WI38 (cell line): ENCODE measurements at regions not wholly inside any gene's neighbourhood (a gene's known extent, or its start where the extent isn't known, plus 50 kb on each side); places are given as distances from the start of the nearest gene placed in this dataset.

Experiments used
- H3K4me3 ChIP-seq: 2 replicates; pipeline ENCODE4 v1.5.1; 2011; ENCODE audit warnings: low read depth, mild to moderate bottlenecking, control low read depth, low read length
- TF ChIP-seq, protein P1 (sequence below): IDR thresholded peaks from 2 replicates; pipeline ENCODE4 v1.5.1; 2012; ENCODE audit warnings: low read depth, mild to moderate bottlenecking, control low read depth, low read length

DNA sequence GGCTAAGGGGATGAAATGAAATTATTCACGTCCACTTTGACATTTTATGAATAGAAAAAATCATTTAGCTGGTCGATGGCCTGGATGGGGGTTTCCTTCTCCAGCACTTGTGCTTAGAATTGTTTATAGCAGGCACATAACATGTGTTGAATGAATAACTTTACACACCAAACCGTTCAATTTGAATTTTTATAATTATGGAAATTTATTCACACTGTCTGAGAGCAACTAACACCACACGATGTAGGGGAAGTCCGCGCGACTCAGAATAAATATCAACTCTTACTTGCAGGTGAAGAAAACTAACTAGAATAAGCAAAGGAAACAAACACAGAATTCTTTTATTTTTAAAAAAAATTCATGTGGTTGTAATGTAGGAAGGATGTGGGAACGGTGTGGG lies 81.3 kb downstream of the MINAR1 start:
- TF ChIP-seq, protein P1, sequence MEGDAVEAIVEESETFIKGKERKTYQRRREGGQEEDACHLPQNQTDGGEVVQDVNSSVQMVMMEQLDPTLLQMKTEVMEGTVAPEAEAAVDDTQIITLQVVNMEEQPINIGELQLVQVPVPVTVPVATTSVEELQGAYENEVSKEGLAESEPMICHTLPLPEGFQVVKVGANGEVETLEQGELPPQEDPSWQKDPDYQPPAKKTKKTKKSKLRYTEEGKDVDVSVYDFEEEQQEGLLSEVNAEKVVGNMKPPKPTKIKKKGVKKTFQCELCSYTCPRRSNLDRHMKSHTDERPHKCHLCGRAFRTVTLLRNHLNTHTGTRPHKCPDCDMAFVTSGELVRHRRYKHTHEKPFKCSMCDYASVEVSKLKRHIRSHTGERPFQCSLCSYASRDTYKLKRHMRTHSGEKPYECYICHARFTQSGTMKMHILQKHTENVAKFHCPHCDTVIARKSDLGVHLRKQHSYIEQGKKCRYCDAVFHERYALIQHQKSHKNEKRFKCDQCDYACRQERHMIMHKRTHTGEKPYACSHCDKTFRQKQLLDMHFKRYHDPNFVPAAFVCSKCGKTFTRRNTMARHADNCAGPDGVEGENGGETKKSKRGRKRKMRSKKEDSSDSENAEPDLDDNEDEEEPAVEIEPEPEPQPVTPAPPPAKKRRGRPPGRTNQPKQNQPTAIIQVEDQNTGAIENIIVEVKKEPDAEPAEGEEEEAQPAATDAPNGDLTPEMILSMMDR, result no peak
- H3K4me3 ChIP-seq, result no peak overlapping the region

DNA sequence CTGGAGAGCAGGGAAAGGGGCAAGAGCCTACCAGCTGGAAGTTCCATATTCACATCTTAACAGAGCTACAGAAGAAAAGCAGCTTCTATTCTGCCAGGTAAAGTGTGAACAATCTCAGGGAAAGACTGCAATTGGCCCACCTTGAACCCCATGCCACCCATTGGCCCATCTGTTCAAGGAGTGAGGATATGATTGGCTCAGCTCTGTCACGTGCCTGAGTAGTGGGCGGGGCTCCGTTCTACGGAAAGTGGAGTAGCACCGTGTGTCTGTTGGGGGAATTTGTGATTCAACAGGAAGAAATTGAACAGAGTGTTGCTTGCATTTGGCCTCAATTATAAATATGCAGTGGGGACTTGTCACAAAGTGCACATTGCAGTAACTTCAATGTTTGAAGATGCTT lies 81.8 kb downstream of the MINAR1 start:
- H3K4me3 ChIP-seq, result no peak overlapping the region

DNA sequence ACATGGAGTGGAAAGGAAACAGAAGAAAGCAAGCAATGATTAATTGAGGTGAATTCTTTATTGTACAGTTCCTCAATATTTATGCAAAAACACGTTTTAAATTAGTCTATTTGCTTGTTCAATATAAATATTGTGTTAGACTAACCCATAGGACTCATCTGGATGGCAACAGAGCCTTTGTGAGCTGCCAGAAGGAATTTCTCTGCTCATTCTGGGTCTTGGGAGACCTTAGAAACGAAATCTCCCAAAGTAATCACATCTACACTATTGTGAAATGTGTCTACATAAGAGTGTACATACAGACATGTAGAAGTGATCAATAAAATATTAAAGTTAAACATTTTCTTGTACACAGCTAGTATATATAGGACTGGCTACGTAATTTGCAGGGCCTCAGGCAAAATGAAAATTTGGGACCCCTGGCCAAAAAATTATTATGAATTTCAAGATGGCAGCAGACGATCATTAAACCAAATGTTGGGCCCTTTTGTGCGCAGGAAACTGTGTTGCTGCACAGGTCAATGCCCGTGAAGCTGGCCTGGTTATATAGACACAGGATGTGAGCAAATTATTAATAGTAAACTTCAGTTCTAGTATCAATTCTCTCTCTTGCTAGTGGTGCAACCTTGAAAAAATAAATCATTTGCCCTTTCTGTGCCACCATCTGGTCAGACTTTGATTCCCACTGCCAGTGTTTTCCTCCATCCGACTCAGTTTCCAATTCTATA lies 83.3 kb downstream of the MINAR1 start:
- TF ChIP-seq, protein P1, result no peak

More for the DNA sequence above, 81.8 kb downstream of the MINAR1 start:
- TF ChIP-seq, protein P1, result no peak

DNA sequence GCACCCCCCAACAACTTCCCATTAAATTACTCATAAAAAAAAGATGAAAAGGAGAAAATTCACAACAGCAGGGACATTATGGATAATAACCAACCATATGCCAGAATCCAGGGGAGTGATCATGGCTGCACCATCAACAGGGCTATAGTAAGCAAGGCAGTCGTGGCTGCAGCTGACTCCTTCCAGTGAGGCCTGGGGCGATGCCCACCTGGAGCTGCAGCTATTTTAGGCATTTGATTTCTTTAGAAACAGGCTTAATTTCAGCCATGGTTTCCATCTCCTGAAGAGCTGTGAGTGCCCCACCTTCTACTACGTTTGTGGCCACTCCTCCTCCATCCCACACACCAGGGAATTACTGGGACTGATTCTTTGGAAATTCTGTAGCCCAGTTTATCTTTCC lies 84.0 kb downstream of the MINAR1 start:
- no peak overlapping the region for H3K4me3 ChIP-seq
- TF ChIP-seq, protein P1, result no peak

More for the DNA sequence above, 83.3 kb downstream of the MINAR1 start:
- no peak overlapping the region for H3K4me3 ChIP-seq

DNA sequence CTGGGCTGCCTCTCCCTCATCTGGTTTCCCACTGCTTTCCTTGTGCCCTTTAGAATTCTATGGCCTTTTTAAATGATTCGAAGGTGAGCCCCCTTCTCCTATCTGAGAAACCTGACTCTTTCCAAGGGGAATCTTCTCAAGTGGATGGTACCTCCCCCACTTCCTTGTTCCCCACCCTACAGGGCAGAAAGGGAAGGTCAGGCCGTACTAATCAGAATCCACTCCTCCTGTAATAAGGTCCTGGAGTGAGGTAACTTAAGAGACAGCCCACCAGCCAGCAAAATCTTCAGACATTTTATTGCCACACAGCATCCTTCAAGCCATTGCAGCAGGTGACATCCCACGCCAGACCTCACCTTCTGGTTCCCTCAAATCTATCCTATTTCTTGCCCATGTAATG lies 84.5 kb downstream of the MINAR1 start:
- no peak overlapping the region for H3K4me3 ChIP-seq
- TF ChIP-seq, protein P1, result no peak

DNA sequence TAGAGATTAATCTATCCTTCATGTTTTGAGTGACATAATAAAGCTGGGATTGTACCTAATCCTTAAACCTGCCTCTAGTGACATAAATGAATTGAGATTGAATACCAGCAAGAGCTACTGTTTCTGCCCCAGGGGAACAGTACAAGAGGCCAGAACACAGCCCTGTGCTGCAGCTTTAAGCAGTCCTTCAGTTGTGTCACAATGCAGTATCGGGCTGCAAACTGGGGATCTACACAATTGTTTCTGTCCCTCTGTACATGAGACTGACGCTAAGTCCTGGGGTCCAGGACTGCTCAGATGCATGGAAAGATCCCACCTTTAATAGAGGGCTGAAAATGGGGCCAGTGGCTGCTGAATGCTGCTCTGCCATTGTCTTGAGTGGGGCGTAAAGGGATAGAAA lies 87.5 kb downstream of the MINAR1 start:
- TF ChIP-seq, protein P1, result no peak
- H3K4me3 ChIP-seq, result no peak overlapping the region

DNA sequence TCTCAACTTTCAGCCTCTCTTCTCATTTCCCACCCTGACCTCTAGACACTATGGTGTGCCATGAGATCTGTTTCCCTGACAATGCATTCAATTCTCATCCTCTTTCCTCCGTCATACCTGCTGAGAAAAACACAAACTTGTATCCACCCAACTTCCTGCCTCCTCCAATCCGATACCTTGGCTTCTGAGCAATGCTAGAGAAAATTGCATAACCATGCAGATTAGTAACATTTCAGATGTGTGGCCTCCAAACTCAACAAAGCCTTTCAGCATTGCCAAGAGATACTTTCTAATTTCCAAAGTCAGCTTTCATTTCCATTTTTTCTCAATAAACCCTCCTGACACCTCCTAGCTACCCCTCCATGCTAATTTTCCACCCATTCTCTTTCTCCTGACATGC lies 88.5 kb downstream of the MINAR1 start:
- TF ChIP-seq, protein P1, result no peak
- H3K4me3 ChIP-seq, result no peak overlapping the region
